PC-3 (cell line): ENCODE measurements at regions not wholly inside any gene's neighbourhood (a gene's known extent, or its start where the extent isn't known, plus 50 kb on each side); places are given as distances from the start of the nearest gene placed in this dataset.

Experiments used
- ATAC-seq: fragments of 200-7000 bp; cut with Tn5 transposase; 2 replicates; pipeline ENCODE4 v1.9.1; 2020; ENCODE audit warnings: mild to moderate bottlenecking, moderate library complexity
- BruUV-seq: library from RNA; stranded (reverse); fragments of 400-500 nt; replicated peaks from 2 replicates; lab custom pipeline; 2021; lab: Mats Ljungman, UMichigan
- CTCF ChIA-PET: fragments of 300-600 bp; sonication (Branson Sonifier 250); formaldehyde crosslinking; loops from one replicate; lab custom pipeline; 2022; ENCODE audit warnings: antibody characterized with exemption; lab: Charles Lee
- POLR2A ChIA-PET: fragments of 300-600 bp; sonication (Branson Sonifier 250); formaldehyde crosslinking; loops from one replicate; lab custom pipeline; 2022; ENCODE audit warnings: antibody characterized with exemption; ENCODE audit not compliant: unreplicated experiment; lab: Charles Lee
- DNase-seq: peaks from one replicate; pipeline ENCODE4 v3.0.0-alpha.2; 2015
- H2AFZ ChIP-seq: fragments of 300-600 bp; sonication (generic); 2 replicates; pipeline ENCODE4 v1.6.0; 2016; ENCODE audit warnings: antibody characterized with exemption, low read length
- H3F3A ChIP-seq: fragments of 300-600 bp; sonication (generic); one replicate; pipeline ENCODE4 v1.6.0; 2017; ENCODE audit warnings: antibody characterized with exemption, low read length, control low read depth, mild to moderate bottlenecking; ENCODE audit not compliant: unreplicated experiment
- H3K27ac ChIP-seq: fragments of 300-600 bp; sonication (generic); 2 replicates; pipeline ENCODE4 v1.5.1; 2016; ENCODE audit warnings: mild to moderate bottlenecking, low read length
- H3K27me3 ChIP-seq: fragments of 300-600 bp; sonication (generic); 2 replicates; pipeline ENCODE4 v1.6.1; 2016; ENCODE audit warnings: low read length, mixed read lengths
- H3K36me3 ChIP-seq: fragments of 300-600 bp; sonication (generic); 2 replicates; pipeline ENCODE4 v1.6.1; 2016; ENCODE audit warnings: low read depth, mixed run types, low read length, mixed read lengths
- H3K4me1 ChIP-seq: fragments of 300-600 bp; sonication (generic); 2 replicates; pipeline ENCODE4 v1.5.1; 2016; ENCODE audit warnings: low read length; ENCODE audit not compliant: insufficient read depth
- H3K4me2 ChIP-seq: fragments of 300-600 bp; sonication (generic); 2 replicates; pipeline ENCODE4 v1.6.0; 2016; ENCODE audit warnings: low read length
- H3K4me3 ChIP-seq: fragments of 300-600 bp; sonication (generic); 2 replicates; pipeline ENCODE4 v1.5.1; 2016; ENCODE audit warnings: mild to moderate bottlenecking, low read length, mixed read lengths
- H3K79me2 ChIP-seq: fragments of 300-600 bp; sonication (generic); 2 replicates; pipeline ENCODE4 v1.6.1; 2017; ENCODE audit warnings: low read length, mixed read lengths
- H3K9ac ChIP-seq: fragments of 300-600 bp; sonication (generic); 2 replicates; pipeline ENCODE4 v1.6.0; 2016; ENCODE audit warnings: mild to moderate bottlenecking, low read length
- H3K9me2 ChIP-seq: fragments of 300-600 bp; sonication (generic); replicated peaks from 2 replicates; pipeline ENCODE4 v1.6.1; 2016; ENCODE audit warnings: mixed run types, low read length, mixed read lengths
- H3K9me3 ChIP-seq: fragments of 300-600 bp; sonication (generic); 2 replicates; pipeline ENCODE4 v1.6.1; 2016; ENCODE audit warnings: low read length, mixed read lengths
- H4K20me1 ChIP-seq: fragments of 300-600 bp; sonication (generic); 2 replicates; pipeline ENCODE4 v1.6.1; 2016; ENCODE audit warnings: low read length, mixed read lengths
- CTCF ChIP-seq: fragments of 300-600 bp; sonication (generic); conservative IDR thresholded peaks from 2 replicates; pipeline ENCODE4 v1.5.1; 2017; ENCODE audit warnings: antibody characterized with exemption, low read depth, mild to moderate bottlenecking, low read length
- EZH2 ChIP-seq: fragments of 300-600 bp; sonication (generic); IDR thresholded peaks from one replicate; pipeline ENCODE4 v1.6.1; 2017; ENCODE audit warnings: antibody characterized with exemption, mild to moderate bottlenecking, low read length; ENCODE audit not compliant: unreplicated experiment
- EZH2phosphoT487 ChIP-seq: fragments of 300-600 bp; sonication (generic); IDR thresholded peaks from 2 replicates; pipeline ENCODE4 v1.6.1; 2018; ENCODE audit warnings: mild to moderate bottlenecking, antibody characterized with exemption, low read length, borderline replicate concordance
- intact Hi-C: fragments of 100-400 bp; cut with micrococcal nuclease; formaldehyde crosslinking; loops from 2 replicates; pipeline ENCODE4 v1.9.0; 2023

- H3K36me3 ChIP-seq: no peaks in the 10 kb centered on the region
- no peaks in the 10 kb centered on the region for H4K20me1 ChIP-seq
- H3K79me2 ChIP-seq: no peaks in the 10 kb centered on the region
- no peak overlapping the region for H3K9ac ChIP-seq
- H3K27me3 ChIP-seq: no peaks in the 10 kb centered on the region
- no peak for ATAC-seq
- no TSS peak for BruUV-seq
- no peak overlapping the region for H2AFZ ChIP-seq
- ChIA-PET CTCF (no interaction called here), POLR2A (no interaction called here)
- H3K9me3 ChIP-seq: no peaks in the 10 kb centered on the region
- no peak overlapping the region for H3K27ac ChIP-seq
- TF ChIP-seq EZH2phosphoT487 (no peak), EZH2 (no peak), CTCF (no peak)
- no peak overlapping the region for H3K4me2 ChIP-seq
- no peaks in the 10 kb centered on the region for H3K4me1 ChIP-seq
- no peak overlapping the region for H3K4me3 ChIP-seq
- intact Hi-C loops: no loop called here
- no peaks in the 10 kb centered on the region for H3F3A ChIP-seq
- no peaks in the 10 kb centered on the region for H3K9me2 ChIP-seq
- DNase-seq: no peak
These were observed 145.8 kb downstream of the MSN start for GRCh38 chrX:65813245-65813644.

- H3K4me3 ChIP-seq: no peak overlapping the region
- H3K36me3 ChIP-seq: no peaks in the 10 kb centered on the region
- H3K4me1 ChIP-seq: no peaks in the 10 kb centered on the region
- TF ChIP-seq CTCF (no peak), EZH2phosphoT487 (no peak), EZH2 (no peak)
- no peak overlapping the region for H2AFZ ChIP-seq
- DNase-seq (no peak), ATAC-seq (no peak)
- no peaks in the 10 kb centered on the region for H3K27me3 ChIP-seq
- H3K4me2 ChIP-seq: no peak overlapping the region
- no TSS peak for BruUV-seq
- H4K20me1 ChIP-seq: no peaks in the 10 kb centered on the region
- ChIA-PET POLR2A (no interaction called here), CTCF (no interaction called here)
- no peaks in the 10 kb centered on the region for H3F3A ChIP-seq
- no peaks in the 10 kb centered on the region for H3K9me3 ChIP-seq
- no peak overlapping the region for H3K27ac ChIP-seq
- intact Hi-C loops: no loop called here
- H3K9ac ChIP-seq: no peak overlapping the region
- no peaks in the 10 kb centered on the region for H3K79me2 ChIP-seq
- H3K9me2 ChIP-seq: no peaks in the 10 kb centered on the region
These were observed 144.2 kb downstream of the MSN start for GRCh38 chrX:65811558-65812228.
